H1 (cell line): ENCODE measurements at regions not wholly inside any gene's neighbourhood (a gene's known extent, or its start where the extent isn't known, plus 50 kb on each side); places are given as distances from the start of the nearest gene placed in this dataset.

ENCODE experiments used
- CTCF ChIA-PET: fragments of 300-600 bp; sonication (Branson Sonifier 250); formaldehyde crosslinking; loops from one replicate; lab custom pipeline; 2021; ENCODE audit not compliant: partially characterized antibody; lab: Charles Lee
- POLR2A ChIA-PET: fragments of 300-600 bp; sonication (Branson Sonifier 250); formaldehyde crosslinking; loops from one replicate; lab custom pipeline; 2021; ENCODE audit warnings: inconsistent platforms; ENCODE audit not compliant: partially characterized antibody; lab: Charles Lee
- DNase-seq, 2 experiments: peaks; one replicate each; pipeline versions ENCODE4 v3.0.0 to v3.0.0-alpha.2; 2010 to 2022; ENCODE audit warnings: low spot score in 2 of 2, low read depth in 1 of 2, mixed read lengths in 1 of 2
- FAIRE-seq: peaks from 2 replicates; lab custom pipeline; 2011; peaks lifted over from hg19 to GRCh38; lab: Jason Lieb, UNC
- H2AFZ ChIP-seq: 2 replicates; pipeline ENCODE4 v1.8.1; 2012; ENCODE audit warnings: low read length, inconsistent platforms
- H2AK5ac ChIP-seq: 2 replicates; pipeline ENCODE4 v1.6.1; 2013; ENCODE audit warnings: low read depth, low read length
- H2BK120ac ChIP-seq: replicated peaks from 2 replicates; pipeline ENCODE3; 2013; ENCODE audit warnings: low read depth, low read length, inconsistent platforms
- H2BK12ac ChIP-seq: 2 replicates; pipeline ENCODE4 v1.6.1; 2013; ENCODE audit warnings: low read depth, low read length
- H2BK15ac ChIP-seq: 2 replicates; pipeline ENCODE4 v1.6.1; 2013; ENCODE audit warnings: low read length
- H2BK20ac ChIP-seq: 2 replicates; pipeline ENCODE4 v1.6.1; 2013; ENCODE audit warnings: low read length
- H2BK5ac ChIP-seq: 2 replicates; pipeline ENCODE4 v1.6.1; 2013; ENCODE audit warnings: low read depth, low read length
- H3K14ac ChIP-seq: 2 replicates; pipeline ENCODE4 v1.6.1; 2013; ENCODE audit warnings: inconsistent platforms; ENCODE audit not compliant: insufficient read length
- H3K18ac ChIP-seq: 2 replicates; pipeline ENCODE4 v1.6.1; 2013; ENCODE audit warnings: low read length; ENCODE audit errors: extremely low read depth
- H3K23ac ChIP-seq: 2 replicates; pipeline ENCODE4 v1.6.1; 2013; ENCODE audit warnings: inconsistent platforms; ENCODE audit not compliant: insufficient read length
- H3K23me2 ChIP-seq: 2 replicates; pipeline ENCODE4 v1.6.1; 2013; ENCODE audit warnings: low read depth, low read length
- H3K27ac ChIP-seq: 2 replicates; pipeline ENCODE4 v1.6.1; 2011; ENCODE audit warnings: low read depth, low read length, inconsistent platforms
- H3K27me3 ChIP-seq, 4 experiments: replicated peaks in 1 of 4; 1 replicate in 1 of 4; 2 replicates in 3 of 4; pipeline versions ENCODE4 v1.6.1 to v1.8.1; 2011 to 2013; ENCODE audit warnings: low read length in 3 of 4, mild to moderate bottlenecking in 3 of 4, inconsistent platforms in 2 of 4, mixed read lengths in 2 of 4, moderate library complexity in 1 of 4; ENCODE audit not compliant: control insufficient read depth in 3 of 4, insufficient read depth in 3 of 4; ENCODE audit errors: extremely low read depth in 1 of 4
- H3K36me3 ChIP-seq, 4 experiments: 2 replicates each; pipeline versions ENCODE4 v1.6.1 to v1.8.1; 2011 to 2013; ENCODE audit warnings: mild to moderate bottlenecking in 4 of 4, low read length in 3 of 4, moderate library complexity in 2 of 4, control low read depth in 1 of 4, inconsistent platforms in 1 of 4; ENCODE audit not compliant: insufficient read depth in 4 of 4, control insufficient read depth in 2 of 4
- H3K4ac ChIP-seq: replicated peaks from 2 replicates; pipeline ENCODE3; 2013; ENCODE audit warnings: low read length, low read depth, mixed read lengths, inconsistent platforms; ENCODE audit not compliant: insufficient read length
- H3K4me1 ChIP-seq, 4 experiments: replicated peaks in 1 of 4; 1 replicate in 1 of 4; 2 replicates in 3 of 4; pipeline versions ENCODE4 v1.6.1 to v1.8.1; 2011 to 2013; ENCODE audit warnings: low read length in 3 of 4, inconsistent platforms in 2 of 4, mixed read lengths in 1 of 4; ENCODE audit not compliant: insufficient read depth in 4 of 4, control insufficient read depth in 3 of 4
- H3K4me2 ChIP-seq, 2 experiments: 2 replicates each; pipeline versions ENCODE4 v1.6.1 to v1.8.1; 2011 to 2013; ENCODE audit warnings: low read depth in 2 of 2, low read length in 2 of 2, control low read depth in 1 of 2, inconsistent platforms in 1 of 2, mild to moderate bottlenecking in 1 of 2; ENCODE audit not compliant: insufficient read depth in 1 of 2
- H3K4me3 ChIP-seq, 4 experiments: fragments of 200-600, 300-600 bp in 1 of 4; sonication (generic), shearing (Covaris generic), sonication (Bioruptor Twin) in 1 of 4; 2 replicates each; pipeline versions ENCODE4 v1.5.1 to v1.8.1; 2011 to 2016; ENCODE audit warnings: low read length in 4 of 4, low read depth in 3 of 4, control low read depth in 2 of 4, inconsistent platforms in 2 of 4, mild to moderate bottlenecking in 2 of 4, mixed read lengths in 1 of 4, moderate library complexity in 1 of 4; ENCODE audit not compliant: insufficient read depth in 2 of 4; ENCODE audit errors: extremely low read depth in 1 of 4
- H3K56ac ChIP-seq: replicated peaks from 2 replicates; pipeline ENCODE3; 2013; ENCODE audit warnings: low read depth, mild to moderate bottlenecking, mixed read lengths, low read length, inconsistent platforms; ENCODE audit not compliant: insufficient read length
- H3K79me1 ChIP-seq: 2 replicates; pipeline ENCODE4 v1.6.1; 2013; ENCODE audit warnings: low read depth, low read length, control low read depth
- H3K79me2 ChIP-seq, 2 experiments: 2 replicates each; pipeline versions ENCODE4 v1.6.1 to v1.8.1; 2012 to 2013; ENCODE audit warnings: low read length in 2 of 2, mild to moderate bottlenecking in 2 of 2, inconsistent platforms in 1 of 2; ENCODE audit not compliant: insufficient read depth in 2 of 2, control insufficient read depth in 1 of 2
- H3K9ac ChIP-seq, 4 experiments: replicated peaks in 1 of 4; 1 replicate in 1 of 4; 2 replicates in 3 of 4; pipeline versions ENCODE4 v1.6.1 to v1.8.1; 2011 to 2013; ENCODE audit warnings: low read depth in 3 of 4, low read length in 3 of 4, control low read depth in 2 of 4, mild to moderate bottlenecking in 2 of 4, moderate library complexity in 2 of 4, inconsistent platforms in 1 of 4; ENCODE audit errors: extremely low read depth in 1 of 4
- H3K9me3 ChIP-seq, 2 experiments: 2 replicates each; pipeline versions ENCODE4 v1.6.1 to v1.8.1; 2012 to 2013; ENCODE audit warnings: mild to moderate bottlenecking in 2 of 2, moderate library complexity in 2 of 2, control low read depth in 1 of 2, inconsistent platforms in 1 of 2, low read depth in 1 of 2, low read length in 1 of 2, mixed read lengths in 1 of 2; ENCODE audit not compliant: insufficient read depth in 2 of 2
- H4K20me1 ChIP-seq, 2 experiments: replicated peaks in 1 of 2; 2 replicates each; pipeline versions ENCODE3 to v1.8.1; 2011 to 2013; ENCODE audit warnings: inconsistent platforms in 2 of 2, low read length in 2 of 2, mild to moderate bottlenecking in 1 of 2; ENCODE audit not compliant: insufficient read depth in 2 of 2, control insufficient read depth in 1 of 2
- H4K5ac ChIP-seq: 2 replicates; pipeline ENCODE4 v1.6.1; 2013; ENCODE audit warnings: low read length, low read depth, mixed read lengths, inconsistent platforms; ENCODE audit not compliant: insufficient read length
- H4K8ac ChIP-seq: 2 replicates; pipeline ENCODE4 v1.8.0; 2013; ENCODE audit warnings: mild to moderate bottlenecking, moderate library complexity, low read length, inconsistent platforms; ENCODE audit not compliant: insufficient read depth; ENCODE audit errors: extremely low read depth
- H4K91ac ChIP-seq: replicated peaks from 2 replicates; pipeline ENCODE3; 2013; ENCODE audit warnings: low read length, mixed read lengths, inconsistent platforms; ENCODE audit not compliant: insufficient read length
- CHD1 ChIP-seq: IDR thresholded peaks from 2 replicates; pipeline ENCODE4 v1.6.1; 2012; ENCODE audit warnings: low read depth, low read length, improper control_type of control experiment
- CREB1 ChIP-seq: IDR thresholded peaks from 2 replicates; pipeline ENCODE4 v1.6.1; 2012; ENCODE audit warnings: inconsistent platforms
- TBP ChIP-seq: IDR thresholded peaks from 2 replicates; pipeline ENCODE4 v1.6.1; 2011; ENCODE audit warnings: low read depth, low read length, improper control_type of control experiment
- USF2 ChIP-seq: IDR thresholded peaks from 2 replicates; pipeline ENCODE4 v1.6.1; 2011; ENCODE audit warnings: low read length, improper control_type of control experiment
- whole genome bisulfite sequencing, 2 experiments: shearing (Covaris generic) in 1 of 2; methylation state at CpG; one replicate each; pipeline versions ENCODE4 v1.1.6 to v1.1.7; 2013 to 2015; ENCODE audit warnings: low lambda C conversion rate in 2 of 2, mixed read lengths in 2 of 2, inconsistent platforms in 1 of 2, low coverage in 1 of 2, missing lambda C conversion rate in 1 of 2; ENCODE audit not compliant: insufficient replicate concordance in 2 of 2, insufficient coverage in 1 of 2, insufficient read length in 1 of 2; ENCODE audit errors: extremely low coverage in 1 of 2, missing lambda C conversion rate in 1 of 2; 5-methylcytosine and 5-hydroxymethylcytosine counted together

- no peak overlapping the region for H3K14ac ChIP-seq
- no peak for FAIRE-seq
- H3K9me3 ChIP-seq, result no peaks in the 10 kb centered on the region
- no peak overlapping the region for H3K9ac ChIP-seq
- no peak overlapping the region for H2BK20ac ChIP-seq
- no peak overlapping the region for H2BK15ac ChIP-seq
- H2BK5ac ChIP-seq, result no peak overlapping the region
- WGBS, 2 experiments, result 96% methylated on average over 2 of the region's 2 CpGs; no CpG with 5 or more reads in 1 of the 2 experiments
- no peak overlapping the region for H3K18ac ChIP-seq
- no peaks in the 10 kb centered on the region for H3K27me3 ChIP-seq
- TF ChIP-seq CHD1 (no peak), USF2 (no peak), TBP (no peak), CREB1 (no peak)
- no peak overlapping the region for H3K27ac ChIP-seq
- H3K36me3 ChIP-seq, result no peaks in the 10 kb centered on the region
- H3K56ac ChIP-seq, result no peak overlapping the region
- no peak for DNase-seq
- H3K4ac ChIP-seq, result no peak overlapping the region
- no peak overlapping the region for H2BK120ac ChIP-seq
- H3K4me2 ChIP-seq, result no peak overlapping the region
- no peaks in the 10 kb centered on the region for H3K79me2 ChIP-seq
- no peaks in the 10 kb centered on the region for H3K23me2 ChIP-seq
- H2BK12ac ChIP-seq, result no peak overlapping the region
- H4K5ac ChIP-seq, result no peak overlapping the region
- H4K91ac ChIP-seq, result no peak overlapping the region
- POLR2A ChIA-PET, result no interaction called here
- no peak overlapping the region for H3K23ac ChIP-seq
- H2AFZ ChIP-seq, result no peak overlapping the region
- CTCF ChIA-PET, result no interaction called here
- no peak overlapping the region for H3K4me3 ChIP-seq
- H4K8ac ChIP-seq, result no peak overlapping the region
- no peak overlapping the region for H2AK5ac ChIP-seq
- no peaks in the 10 kb centered on the region for H4K20me1 ChIP-seq
- H3K4me1 ChIP-seq, result no peaks in the 10 kb centered on the region
- no peaks in the 10 kb centered on the region for H3K79me1 ChIP-seq
Observed at GRCh38 chr3:137554242-137554641, 209.9 kb upstream of the SOX14 start.
